GM21447 (cell line): ENCODE measurements at regions not wholly inside any gene's neighbourhood (a gene's known extent, or its start where the extent isn't known, plus 50 kb on each side); places are given as distances from the start of the nearest gene placed in this dataset.

Source experiments
- ATAC-seq: cut with Tn5 transposase; IDR thresholded peaks from one replicate; pipeline ENCODE4 v1.9.1; 2021; ENCODE audit not compliant: unreplicated experiment

DNA sequence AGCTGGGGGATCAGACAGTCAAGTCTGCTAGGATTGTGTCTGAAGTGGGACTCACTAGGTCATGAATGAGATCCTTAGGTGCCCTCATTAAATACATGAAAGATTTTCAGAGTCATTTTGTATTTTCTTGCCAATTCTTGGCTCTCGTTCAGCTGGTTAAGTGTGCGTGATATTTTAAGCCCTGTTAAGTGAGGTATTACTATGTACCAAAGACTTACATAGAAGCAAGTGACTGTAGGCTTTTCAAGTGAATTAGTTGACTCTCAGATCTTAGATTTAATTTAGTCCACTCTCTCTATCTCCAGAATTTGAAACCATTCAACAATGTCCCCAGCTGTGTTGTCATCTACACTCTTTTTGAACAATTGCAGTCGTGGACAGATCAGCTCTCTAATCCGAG, 219.4 kb downstream of the FOXL1 start:
- no peak for ATAC-seq

- ATAC-seq: no peak
Observed at GRCh38 chr16:86798247-86799041, 220.1 kb downstream of the FOXL1 start.

GRCh38 chr16:86799367-86799766, 221.0 kb downstream of the FOXL1 start:
- ATAC-seq: no peak

GRCh38 chr16:86800894-86801293, 222.5 kb downstream of the FOXL1 start:
- no peak for ATAC-seq

GRCh38 chr16:86802013-86802412, 223.7 kb downstream of the FOXL1 start:
- ATAC-seq: no peak

- no peak for ATAC-seq
Observed at GRCh38 chr16:86805188-86805587, 226.8 kb downstream of the FOXL1 start.

DNA sequence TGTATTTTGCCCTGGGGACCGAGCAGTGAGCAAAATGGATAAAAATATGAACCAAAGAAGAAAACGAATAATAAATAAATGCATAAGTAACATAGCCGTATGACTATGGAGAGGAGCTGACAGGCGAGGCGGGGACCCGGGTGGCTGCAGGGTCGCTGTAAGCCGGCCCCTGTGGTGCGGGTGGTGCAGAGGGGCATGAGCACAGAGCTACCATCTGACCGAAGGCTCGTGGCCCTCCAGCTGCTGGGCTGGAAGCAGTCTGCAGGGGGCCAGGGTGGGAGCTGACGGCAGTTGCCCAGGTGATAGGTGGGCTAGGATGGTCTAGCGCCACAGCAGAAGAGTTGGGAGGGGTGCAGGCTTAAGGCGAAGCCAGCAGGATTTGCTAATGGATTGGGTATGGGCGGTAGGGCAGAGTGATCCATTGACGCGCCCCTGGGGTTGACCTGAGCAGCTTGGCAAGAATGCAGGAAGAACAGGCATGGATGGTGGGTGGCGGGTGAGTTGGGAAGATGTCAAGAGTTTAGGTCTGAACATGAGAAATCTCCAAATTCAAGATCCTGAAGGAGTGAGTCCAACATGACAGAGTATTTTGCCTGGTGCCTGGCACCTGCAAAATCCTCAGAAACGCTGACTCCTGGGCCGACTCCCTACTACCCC, 228.0 kb downstream of the FOXL1 start:
- ATAC-seq: no peak

DNA sequence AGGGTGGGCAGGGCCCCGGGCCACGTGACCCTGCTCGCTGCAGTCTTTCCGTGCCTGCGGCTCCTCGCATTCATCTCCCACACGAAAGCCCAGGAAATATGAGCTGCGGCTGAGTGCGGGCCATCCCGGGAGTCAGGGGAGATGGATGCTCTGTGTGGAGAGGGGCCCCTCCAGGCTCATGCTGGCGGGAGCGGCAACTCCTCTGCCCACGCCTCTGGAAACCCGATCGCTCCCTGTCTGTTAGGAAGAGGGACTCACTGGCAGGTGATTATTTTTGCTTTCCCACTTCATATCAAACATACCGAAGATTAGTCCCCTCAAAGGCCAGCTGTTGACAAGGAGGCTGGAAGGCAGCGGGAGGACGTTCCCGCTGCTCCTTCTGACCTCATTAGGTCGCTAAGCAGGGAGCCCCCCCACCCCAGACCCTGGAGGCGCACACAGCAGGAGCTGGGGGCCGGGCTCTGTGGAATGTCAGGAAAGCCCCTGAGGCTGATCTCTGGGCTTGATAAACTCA, 228.5 kb downstream of the FOXL1 start:
- ATAC-seq: no peak

DNA sequence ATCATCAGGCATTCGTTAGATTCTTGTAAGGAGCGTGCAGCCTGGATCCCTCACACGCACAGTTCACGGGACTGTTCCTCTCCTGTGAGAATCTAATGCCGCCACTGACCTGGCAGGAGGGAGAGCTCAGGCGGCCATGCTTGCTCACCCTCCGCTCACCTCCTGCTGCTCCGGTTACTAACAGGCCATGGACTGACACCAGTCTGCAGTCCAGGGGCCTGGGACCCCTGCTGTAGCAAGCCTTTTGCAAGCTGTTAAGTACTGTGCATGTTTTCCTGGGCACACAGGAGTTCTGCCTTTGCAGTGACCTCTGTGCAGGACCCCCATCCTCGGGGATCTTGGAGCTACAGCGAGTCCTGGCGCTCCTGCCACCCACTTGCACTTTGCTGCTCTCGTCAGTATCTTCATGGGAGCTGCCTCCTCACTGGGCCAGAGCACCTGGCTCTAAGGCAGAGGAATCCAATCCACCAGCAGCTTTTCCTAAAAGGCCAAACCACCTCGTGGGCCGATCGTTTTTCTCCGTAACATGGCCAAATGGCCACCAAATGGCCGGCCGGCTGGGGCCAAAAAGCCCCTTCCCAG, 230.6 kb downstream of the FOXL1 start:
- no peak for ATAC-seq

DNA sequence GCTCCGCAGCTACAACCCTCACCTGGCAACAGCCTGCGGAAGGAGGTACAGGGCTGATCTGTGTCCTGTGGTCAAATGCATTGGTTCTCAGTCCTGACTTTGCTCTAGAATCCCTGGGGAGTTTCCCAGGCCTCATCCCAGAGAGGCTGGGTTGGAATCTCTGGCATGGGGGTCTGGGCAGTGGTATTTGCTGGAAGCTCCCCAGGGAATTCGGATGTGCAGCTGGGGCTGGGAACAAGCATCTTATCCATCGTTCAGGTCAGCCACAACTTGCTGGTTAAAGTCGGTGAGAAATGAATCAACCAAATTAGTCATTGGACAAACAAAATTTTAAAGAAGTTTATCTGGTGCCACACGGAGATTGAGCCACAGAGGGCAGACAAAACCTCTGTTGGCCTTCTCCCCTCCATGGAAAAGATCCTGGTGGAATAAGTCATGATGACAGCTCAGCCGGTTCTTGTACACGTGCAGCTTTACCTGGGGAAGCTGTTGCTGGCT, 231.2 kb downstream of the FOXL1 start:
- no peak for ATAC-seq

DNA sequence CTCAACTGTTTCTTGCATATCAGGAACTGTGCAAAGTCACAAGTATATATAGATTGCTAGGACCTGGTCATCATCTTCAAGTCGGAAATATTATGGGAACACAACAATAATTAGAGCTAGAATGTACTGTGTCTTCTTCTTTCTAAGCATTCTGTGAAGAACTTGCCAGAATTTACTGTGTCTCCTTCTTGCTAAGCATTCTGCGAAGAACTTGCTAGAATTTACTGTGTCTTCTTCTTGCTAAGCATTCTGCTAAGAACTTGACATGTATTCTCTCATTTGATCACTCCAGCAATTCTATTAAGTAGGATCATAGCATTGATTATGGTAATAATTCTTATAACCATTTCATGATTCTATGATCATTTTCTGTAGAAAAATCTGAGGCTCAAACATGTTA, 231.7 kb downstream of the FOXL1 start:
- no peak for ATAC-seq

GRCh38 chr16:86812363-86812970, 234.1 kb downstream of the FOXL1 start:
- no peak for ATAC-seq

GRCh38 chr16:86814256-86814655, 235.9 kb downstream of the FOXL1 start:
- ATAC-seq: no peak

DNA sequence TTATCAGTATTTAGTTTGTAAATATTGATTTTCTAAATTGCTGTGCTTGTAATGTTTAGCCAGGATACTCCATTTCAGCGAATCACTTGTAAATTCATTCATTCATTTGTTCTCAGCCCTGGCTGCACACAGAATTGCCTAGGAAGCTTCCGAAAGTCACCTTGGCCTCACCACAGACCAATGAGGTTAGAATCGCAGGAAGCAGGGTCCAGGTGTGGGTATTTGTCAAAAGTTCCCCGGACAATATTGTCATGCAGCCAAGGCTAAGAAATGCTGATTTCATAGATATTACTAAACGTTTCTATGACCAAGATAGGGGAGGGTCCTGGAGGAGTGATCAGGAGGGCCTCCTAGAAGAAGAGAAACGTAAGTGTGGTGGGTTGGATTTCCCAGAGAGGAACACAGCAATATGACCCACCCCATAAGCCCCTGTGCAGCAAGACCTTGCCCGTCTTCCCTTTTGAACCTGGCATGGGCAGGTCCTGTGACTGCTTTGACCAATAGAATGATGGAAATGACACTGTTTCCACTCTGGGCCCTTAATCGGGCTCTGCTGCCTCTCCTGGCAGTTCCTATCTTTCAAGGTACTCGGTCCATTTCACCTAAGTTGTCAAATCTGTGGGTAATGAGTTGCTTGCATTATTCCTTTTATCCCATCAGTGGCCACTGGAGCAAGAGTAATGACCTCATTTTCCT, 238.7 kb downstream of the FOXL1 start:
- no peak for ATAC-seq

- no peak for ATAC-seq
Observed at GRCh38 chr16:86818671-86819532, 240.6 kb downstream of the FOXL1 start.

DNA sequence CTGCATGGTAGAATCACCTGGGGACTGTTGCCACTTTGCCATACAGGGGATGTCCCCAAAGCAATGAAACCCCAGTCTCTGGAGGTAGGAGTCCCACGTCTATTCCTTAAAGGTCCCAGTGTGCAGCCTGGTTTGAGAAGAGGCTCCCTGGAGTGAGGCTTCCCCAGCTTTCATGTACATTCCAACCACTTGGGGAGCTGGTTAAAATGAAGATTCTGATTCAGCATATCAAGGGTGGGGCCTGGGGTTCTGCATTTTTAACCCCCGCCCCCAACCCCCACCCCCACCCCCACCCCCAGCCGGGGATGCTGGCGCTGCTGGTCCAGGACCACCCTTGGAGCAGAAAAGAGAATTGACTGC, 241.2 kb downstream of the FOXL1 start:
- no peak for ATAC-seq

GRCh38 chr16:86821895-86822294, 243.5 kb downstream of the FOXL1 start:
- no peak for ATAC-seq

DNA sequence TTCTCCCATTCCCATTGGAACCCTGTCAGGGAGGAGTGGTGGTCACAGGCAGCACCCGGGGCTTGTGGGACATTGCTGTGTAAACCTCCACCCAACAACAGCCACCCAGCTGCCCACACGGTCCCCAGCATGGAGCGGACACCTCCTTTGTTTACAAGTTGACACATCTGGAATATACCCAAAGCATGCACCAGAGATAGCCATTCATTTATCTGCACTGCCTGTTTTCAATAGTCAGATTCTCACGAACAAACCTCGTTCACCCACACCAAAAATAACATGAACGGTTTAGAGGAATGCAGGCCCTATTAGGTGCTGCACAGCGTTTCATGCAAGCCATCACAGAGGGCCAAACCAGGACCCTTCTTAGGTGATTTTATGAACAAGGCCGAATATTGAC, 244.8 kb downstream of the FOXL1 start:
- ATAC-seq: no peak

DNA sequence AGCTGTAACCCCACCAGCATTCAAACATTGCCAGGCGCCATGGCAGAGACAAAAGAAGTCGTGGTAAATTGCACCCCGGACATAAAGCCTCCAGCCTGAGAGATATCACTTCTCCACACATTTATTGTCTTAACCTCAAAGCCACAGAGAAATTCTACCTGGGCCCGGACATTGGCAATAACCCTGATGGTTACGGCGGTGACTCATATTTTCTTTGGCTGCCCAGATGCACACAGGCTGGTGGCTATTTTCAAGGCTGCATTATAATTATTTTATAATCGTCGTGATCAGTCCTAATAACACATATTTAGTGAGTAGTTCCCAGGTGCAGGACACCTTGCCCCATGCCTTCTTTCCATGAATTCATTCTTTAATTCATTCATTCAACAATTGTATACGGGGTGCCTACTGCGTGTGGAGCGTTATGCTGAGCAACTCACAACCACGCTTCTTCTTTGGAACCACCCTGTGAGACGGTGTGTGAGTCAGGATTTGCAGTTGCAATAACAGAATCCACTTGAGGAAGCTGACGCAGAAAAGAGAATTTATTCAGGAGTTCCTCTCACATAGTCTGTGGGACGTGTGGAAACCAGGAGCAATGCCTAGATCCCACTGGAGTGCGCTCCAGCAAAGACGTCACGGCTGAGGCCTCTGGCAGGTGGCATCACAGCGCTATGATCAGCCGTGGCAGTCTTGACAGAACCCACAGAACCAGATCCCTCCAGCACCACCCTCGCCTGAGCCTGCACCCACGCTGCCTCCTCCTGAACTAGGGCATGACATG, 245.7 kb downstream of the FOXL1 start:
- ATAC-seq: no peak
